ENCODE measurements at regions not wholly inside any gene's neighbourhood (a gene's known extent, or its start where the extent isn't known, plus 50 kb on each side); places are given as distances from the start of the nearest gene placed in this dataset.
A peak's percentile ranks its signal among the peaks of the same experiment; 100 is the strongest.

DNA sequence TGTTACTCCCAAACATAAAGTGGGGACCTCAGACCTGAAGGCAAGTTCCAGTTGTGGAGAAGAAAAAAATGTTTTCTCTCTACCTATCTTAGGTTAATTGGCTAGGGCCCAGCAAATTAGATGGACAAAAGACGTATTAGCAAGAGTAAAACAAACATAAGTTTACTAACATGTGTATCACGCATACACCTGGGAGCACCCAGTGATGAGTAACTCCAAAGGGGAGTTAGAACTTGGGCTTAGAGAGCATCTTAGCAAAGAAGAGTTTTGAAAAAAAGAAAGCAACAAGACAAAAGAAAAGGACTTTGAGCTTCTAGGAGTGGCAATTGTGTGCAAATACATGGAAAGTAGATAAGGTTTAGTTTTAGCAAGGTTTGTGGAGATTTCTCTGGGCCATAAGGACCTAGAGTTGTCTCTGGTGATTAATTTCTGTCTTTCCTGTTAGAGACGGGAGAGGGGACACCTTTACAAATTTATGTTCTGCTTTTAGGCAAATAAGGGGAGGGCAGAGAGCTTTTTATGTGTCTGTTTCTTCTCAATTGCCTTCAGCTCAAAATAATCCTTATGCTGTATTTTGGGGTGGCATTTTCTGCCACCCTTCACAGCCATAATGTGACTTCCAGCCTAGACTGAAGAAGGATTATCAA is 76.7 kb upstream of the PTGFRN start:
- Histone ChIP-seq H3F3A (ENCODE audit: low read depth) (peaks cover 29% of the 10 kb centered on the region), H3K4me1 (peaks cover 40% of the 10 kb centered on the region), H3K36me3 (no peaks in the 10 kb centered on the region), H3K27ac (peak overlapping the region; percentile 82), H3K27me3 (no peaks in the 10 kb centered on the region), H2AFZ (replicated peaks) (peak overlapping the region; percentile 29), H3K9me3 (ENCODE audit: low read depth) (no peaks in the 10 kb centered on the region), H3K9ac (no peak overlapping the region), H3K4me3 (peak overlapping the region; percentile 14), H3K4me2 (peak overlapping the region; percentile 68), H3K79me2 (ENCODE audit: low read depth) (no peaks in the 10 kb centered on the region), H4K20me1 (ENCODE audit: low read depth) (no peaks in the 10 kb centered on the region)
- Mint-ChIP-seq H3K27me3 (ENCODE audit: insufficient read depth, low read depth) (peaks cover 16% of the 10 kb centered on the region), H3K9me3 (peaks cover 13% of the 10 kb centered on the region), H3K4me3 (no peak overlapping the region), H3K27ac (no peak overlapping the region), H3K36me3 (peaks cover 2% of the 10 kb centered on the region), H3K4me1 (peaks cover 42% of the 10 kb centered on the region)
- TF ChIP-seq EZH2 (IDR thresholded peaks at IDR 0.05) (no peak), EZH2phosphoT487 (IDR thresholded peaks at IDR 0.05) (no peak)
- TF ChIP-seq, protein P1, sequence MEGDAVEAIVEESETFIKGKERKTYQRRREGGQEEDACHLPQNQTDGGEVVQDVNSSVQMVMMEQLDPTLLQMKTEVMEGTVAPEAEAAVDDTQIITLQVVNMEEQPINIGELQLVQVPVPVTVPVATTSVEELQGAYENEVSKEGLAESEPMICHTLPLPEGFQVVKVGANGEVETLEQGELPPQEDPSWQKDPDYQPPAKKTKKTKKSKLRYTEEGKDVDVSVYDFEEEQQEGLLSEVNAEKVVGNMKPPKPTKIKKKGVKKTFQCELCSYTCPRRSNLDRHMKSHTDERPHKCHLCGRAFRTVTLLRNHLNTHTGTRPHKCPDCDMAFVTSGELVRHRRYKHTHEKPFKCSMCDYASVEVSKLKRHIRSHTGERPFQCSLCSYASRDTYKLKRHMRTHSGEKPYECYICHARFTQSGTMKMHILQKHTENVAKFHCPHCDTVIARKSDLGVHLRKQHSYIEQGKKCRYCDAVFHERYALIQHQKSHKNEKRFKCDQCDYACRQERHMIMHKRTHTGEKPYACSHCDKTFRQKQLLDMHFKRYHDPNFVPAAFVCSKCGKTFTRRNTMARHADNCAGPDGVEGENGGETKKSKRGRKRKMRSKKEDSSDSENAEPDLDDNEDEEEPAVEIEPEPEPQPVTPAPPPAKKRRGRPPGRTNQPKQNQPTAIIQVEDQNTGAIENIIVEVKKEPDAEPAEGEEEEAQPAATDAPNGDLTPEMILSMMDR (IDR thresholded peaks at IDR 0.05), result no peak
- no peak for DNase-seq (ENCODE audit: low spot score)

DNA sequence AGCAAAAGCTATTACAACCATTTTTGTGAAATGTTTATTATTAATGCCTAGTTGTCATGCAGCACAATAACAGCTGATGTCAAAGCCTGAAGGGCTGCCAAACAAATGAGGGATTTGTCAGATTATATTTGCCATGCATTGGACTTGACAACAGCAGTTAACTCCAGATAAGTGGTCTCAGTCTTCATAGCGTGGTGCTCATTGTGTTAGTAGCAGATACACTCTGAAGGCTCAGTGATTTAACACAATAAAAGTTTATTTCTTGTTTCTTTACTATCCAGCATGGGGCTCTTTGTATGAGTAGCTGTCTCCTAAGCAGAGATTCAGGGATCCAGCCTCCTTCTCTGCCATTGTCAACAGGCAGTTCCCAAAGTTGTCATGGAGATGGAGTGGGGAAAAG is 76.0 kb upstream of the PTGFRN start:
- Histone ChIP-seq H3K4me3 (no peak overlapping the region), H3K9ac (no peak overlapping the region), H3K27me3 (no peaks in the 10 kb centered on the region), H3K9me3 (ENCODE audit: low read depth) (no peaks in the 10 kb centered on the region), H3K4me1 (peaks cover 40% of the 10 kb centered on the region), H3K79me2 (ENCODE audit: low read depth) (no peaks in the 10 kb centered on the region), H3K27ac (no peak overlapping the region), H3F3A (ENCODE audit: low read depth) (peaks cover 29% of the 10 kb centered on the region), H3K36me3 (no peaks in the 10 kb centered on the region), H2AFZ (replicated peaks) (no peak overlapping the region), H3K4me2 (peak overlapping the region; percentile 68), H4K20me1 (ENCODE audit: low read depth) (no peaks in the 10 kb centered on the region)
- H3K36me3 Mint-ChIP-seq, result peaks cover 2% of the 10 kb centered on the region
- peaks cover 42% of the 10 kb centered on the region for H3K4me1 Mint-ChIP-seq
- TF ChIP-seq, protein P1 (IDR thresholded peaks at IDR 0.05), result no peak
- TF ChIP-seq EZH2 (IDR thresholded peaks at IDR 0.05) (no peak), EZH2phosphoT487 (IDR thresholded peaks at IDR 0.05) (no peak)
- H3K4me3 Mint-ChIP-seq, result no peak overlapping the region
- peaks cover 11% of the 10 kb centered on the region for H3K9me3 Mint-ChIP-seq
- H3K27me3 Mint-ChIP-seq (ENCODE audit: insufficient read depth, low read depth), result peaks cover 16% of the 10 kb centered on the region
- peak; percentile 21 for DNase-seq (ENCODE audit: low spot score)
- H3K27ac Mint-ChIP-seq, result no peak overlapping the region

DNA sequence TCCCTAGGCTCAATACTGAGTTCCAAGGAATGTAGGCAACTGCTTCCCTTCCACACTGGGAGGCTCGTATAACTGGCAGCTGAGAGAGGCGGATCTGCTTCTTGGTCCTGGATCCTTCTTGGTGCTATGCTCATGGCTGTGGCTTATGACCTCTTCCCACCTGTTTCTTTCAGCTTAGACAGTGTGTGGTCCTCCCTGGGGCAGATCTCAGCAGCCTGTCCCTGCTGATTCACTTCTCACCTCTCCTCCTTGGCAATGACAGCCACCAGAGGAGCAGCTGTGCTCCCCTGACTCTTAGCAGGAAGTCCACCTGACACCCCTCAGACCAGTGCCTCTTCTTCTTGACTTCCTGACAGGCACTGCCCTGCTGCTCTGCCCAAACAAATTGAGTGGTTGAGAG is 75.1 kb upstream of the PTGFRN start:
- H3K4me3 Mint-ChIP-seq, result no peak overlapping the region
- H3K27ac Mint-ChIP-seq, result peak overlapping the region; percentile 88

More for the DNA sequence above, 75.1 kb upstream of the PTGFRN start:
- DNase-seq (ENCODE audit: low spot score), result no peak
- TF ChIP-seq EZH2phosphoT487 (IDR thresholded peaks at IDR 0.05) (no peak), EZH2 (IDR thresholded peaks at IDR 0.05) (no peak)
- TF ChIP-seq, protein P1 (IDR thresholded peaks at IDR 0.05), result no peak
- no peak overlapping the region for H3K9ac ChIP-seq
- no peak overlapping the region for H3K4me3 ChIP-seq
- H2AFZ ChIP-seq (replicated peaks), result no peak overlapping the region
- H3K4me1 Mint-ChIP-seq, result peaks cover 42% of the 10 kb centered on the region
- peaks cover 13% of the 10 kb centered on the region for H3K27me3 Mint-ChIP-seq (ENCODE audit: insufficient read depth, low read depth)
- no peak overlapping the region for H3K4me2 ChIP-seq
- H3K27me3 ChIP-seq, result no peaks in the 10 kb centered on the region
- no peak overlapping the region for H3K27ac ChIP-seq
- peaks cover 11% of the 10 kb centered on the region for H3K9me3 Mint-ChIP-seq
- peaks cover 40% of the 10 kb centered on the region for H3K4me1 ChIP-seq
- H3K9me3 ChIP-seq (ENCODE audit: low read depth), result no peaks in the 10 kb centered on the region
- H3K79me2 ChIP-seq (ENCODE audit: low read depth), result no peaks in the 10 kb centered on the region
- H3F3A ChIP-seq (ENCODE audit: low read depth), result peaks cover 29% of the 10 kb centered on the region
- H4K20me1 ChIP-seq (ENCODE audit: low read depth), result no peaks in the 10 kb centered on the region
- H3K36me3 ChIP-seq, result no peaks in the 10 kb centered on the region
- H3K36me3 Mint-ChIP-seq, result peaks cover 2% of the 10 kb centered on the region
